ENCODE measurements at regions not wholly inside any gene's neighbourhood (a gene's known extent, or its start where the extent isn't known, plus 50 kb on each side); places are given as distances from the start of the nearest gene placed in this dataset.

DNA sequence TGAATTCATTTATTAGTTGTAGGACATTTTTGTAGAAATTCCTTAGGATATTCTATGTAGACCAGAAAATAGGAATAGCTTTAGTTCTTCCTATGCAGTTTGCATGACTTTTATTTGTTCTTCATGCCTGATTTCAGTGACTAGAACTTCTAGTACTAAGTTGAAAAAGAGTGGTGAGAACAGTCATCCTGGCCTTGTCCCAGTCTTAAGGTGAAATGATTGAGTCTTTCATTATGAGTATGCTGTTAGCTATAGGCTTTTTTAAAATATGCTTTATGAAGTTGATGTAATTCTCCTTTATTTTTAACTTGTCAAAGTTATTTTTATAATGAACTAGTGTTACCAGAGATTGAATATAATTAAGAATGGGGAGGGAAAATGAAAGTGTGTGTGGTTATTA, 690.1 kb upstream of the KLHL1 start:
- H3K4me3 ChIP-seq (ENCODE audit: low read depth, low read length): no peak overlapping the region
- in situ Hi-C loops (cut with HindIII; ENCODE audit: low sequenced_read_pairs): no loop called here
- DNase-seq (ENCODE audit: low read depth): no peak
- TF ChIP-seq, protein P1, sequence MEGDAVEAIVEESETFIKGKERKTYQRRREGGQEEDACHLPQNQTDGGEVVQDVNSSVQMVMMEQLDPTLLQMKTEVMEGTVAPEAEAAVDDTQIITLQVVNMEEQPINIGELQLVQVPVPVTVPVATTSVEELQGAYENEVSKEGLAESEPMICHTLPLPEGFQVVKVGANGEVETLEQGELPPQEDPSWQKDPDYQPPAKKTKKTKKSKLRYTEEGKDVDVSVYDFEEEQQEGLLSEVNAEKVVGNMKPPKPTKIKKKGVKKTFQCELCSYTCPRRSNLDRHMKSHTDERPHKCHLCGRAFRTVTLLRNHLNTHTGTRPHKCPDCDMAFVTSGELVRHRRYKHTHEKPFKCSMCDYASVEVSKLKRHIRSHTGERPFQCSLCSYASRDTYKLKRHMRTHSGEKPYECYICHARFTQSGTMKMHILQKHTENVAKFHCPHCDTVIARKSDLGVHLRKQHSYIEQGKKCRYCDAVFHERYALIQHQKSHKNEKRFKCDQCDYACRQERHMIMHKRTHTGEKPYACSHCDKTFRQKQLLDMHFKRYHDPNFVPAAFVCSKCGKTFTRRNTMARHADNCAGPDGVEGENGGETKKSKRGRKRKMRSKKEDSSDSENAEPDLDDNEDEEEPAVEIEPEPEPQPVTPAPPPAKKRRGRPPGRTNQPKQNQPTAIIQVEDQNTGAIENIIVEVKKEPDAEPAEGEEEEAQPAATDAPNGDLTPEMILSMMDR (IDR thresholded peaks at IDR 0.05; ENCODE audit: low read depth, low read length, missing control alignments): no peak

DNA sequence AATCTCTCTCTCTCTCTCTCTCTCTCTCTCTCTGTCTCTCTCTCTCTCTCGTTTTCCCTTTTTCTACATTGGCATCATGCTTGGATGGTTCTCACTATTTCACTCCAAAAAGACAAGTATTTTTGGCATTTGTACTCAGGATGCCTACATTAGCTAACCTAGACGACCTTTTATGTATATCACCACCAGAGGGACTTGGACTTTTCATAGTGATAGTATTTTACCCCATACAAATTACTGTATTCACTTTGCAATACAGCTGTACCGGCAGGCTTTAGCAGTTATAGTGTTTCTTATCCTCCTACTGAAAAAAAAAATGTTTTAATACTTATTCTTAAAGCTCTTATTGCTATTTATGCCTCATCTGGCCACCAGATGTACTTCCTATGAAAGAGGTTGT, 687.2 kb upstream of the KLHL1 start:
- no peak for DNase-seq (ENCODE audit: low read depth)
- H3K4me3 ChIP-seq (ENCODE audit: low read depth, low read length): no peak overlapping the region
- in situ Hi-C loops (cut with HindIII; ENCODE audit: low sequenced_read_pairs): no loop called here
- TF ChIP-seq, protein P1 (IDR thresholded peaks at IDR 0.05; ENCODE audit: low read depth, low read length, missing control alignments): no peak

DNA sequence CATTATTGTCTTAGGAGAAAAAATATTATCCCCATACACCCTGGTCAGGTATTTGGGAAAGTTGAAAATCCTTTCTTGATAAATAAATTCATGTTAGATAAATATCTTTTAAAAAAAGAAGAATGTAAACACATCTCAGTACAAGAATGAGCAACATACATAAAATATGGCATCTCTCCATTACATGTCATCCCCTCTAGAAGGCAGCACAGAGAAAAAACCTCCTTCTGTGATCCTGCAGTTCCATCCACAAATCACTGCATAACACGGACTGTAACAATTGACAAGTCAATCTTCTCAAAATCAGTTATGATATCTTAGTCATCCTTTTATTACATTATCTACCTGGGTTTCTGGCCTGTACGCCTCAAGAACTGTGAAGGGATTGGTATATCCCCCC, 683.9 kb upstream of the KLHL1 start:
- DNase-seq (ENCODE audit: low read depth): no peak
- no peak overlapping the region for H3K4me3 ChIP-seq (ENCODE audit: low read depth, low read length)
- in situ Hi-C loops (cut with HindIII; ENCODE audit: low sequenced_read_pairs): no loop called here
- TF ChIP-seq, protein P1 (IDR thresholded peaks at IDR 0.05; ENCODE audit: low read depth, low read length, missing control alignments): no peak

DNA sequence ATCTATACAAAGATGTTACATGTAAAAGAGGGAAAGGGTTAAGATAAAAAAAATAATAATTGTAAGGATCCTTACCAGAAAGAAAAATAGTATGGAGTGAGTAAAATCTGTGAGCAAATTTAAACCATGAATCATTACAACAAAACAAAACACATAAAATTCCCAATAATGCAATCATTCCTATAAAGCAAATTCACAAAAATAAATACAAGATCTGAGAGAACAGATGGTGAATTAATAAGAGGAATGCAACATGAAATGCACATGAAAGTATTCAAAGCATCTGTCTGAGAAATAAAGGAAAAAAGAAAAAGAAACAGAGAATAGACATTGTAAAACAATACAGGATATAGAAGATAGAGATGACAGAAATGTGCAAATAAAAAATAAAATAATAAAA, 681.5 kb upstream of the KLHL1 start:
- no peak overlapping the region for H3K4me3 ChIP-seq (ENCODE audit: low read depth, low read length)
- DNase-seq (ENCODE audit: low read depth): no peak
- in situ Hi-C loops (cut with HindIII; ENCODE audit: low sequenced_read_pairs): no loop called here
- TF ChIP-seq, protein P1 (IDR thresholded peaks at IDR 0.05; ENCODE audit: low read depth, low read length, missing control alignments): no peak

DNA sequence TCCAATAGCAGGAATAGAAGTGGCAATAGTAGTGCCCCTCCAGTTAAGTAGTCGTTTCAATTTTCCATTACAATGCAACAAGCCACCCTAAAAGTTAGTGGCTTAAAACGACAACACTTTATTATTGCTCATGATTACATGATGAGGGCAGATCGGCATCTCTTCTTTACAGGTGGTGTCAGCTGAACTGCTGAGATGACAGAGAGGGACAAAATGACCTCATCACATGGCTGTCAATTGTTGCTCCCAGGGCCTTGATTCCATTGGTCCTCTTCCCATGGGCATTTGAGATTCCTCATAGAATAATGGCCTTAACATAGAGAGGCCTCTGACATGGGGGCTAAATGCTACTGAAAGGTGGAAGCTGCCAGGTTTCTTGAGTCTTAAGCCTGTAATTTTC, 679.8 kb upstream of the KLHL1 start:
- H3K4me3 ChIP-seq (ENCODE audit: low read depth, low read length): no peak overlapping the region
- in situ Hi-C loops (cut with HindIII; ENCODE audit: low sequenced_read_pairs): no loop called here
- TF ChIP-seq, protein P1 (IDR thresholded peaks at IDR 0.05; ENCODE audit: low read depth, low read length, missing control alignments): no peak
- DNase-seq (ENCODE audit: low read depth): no peak

DNA sequence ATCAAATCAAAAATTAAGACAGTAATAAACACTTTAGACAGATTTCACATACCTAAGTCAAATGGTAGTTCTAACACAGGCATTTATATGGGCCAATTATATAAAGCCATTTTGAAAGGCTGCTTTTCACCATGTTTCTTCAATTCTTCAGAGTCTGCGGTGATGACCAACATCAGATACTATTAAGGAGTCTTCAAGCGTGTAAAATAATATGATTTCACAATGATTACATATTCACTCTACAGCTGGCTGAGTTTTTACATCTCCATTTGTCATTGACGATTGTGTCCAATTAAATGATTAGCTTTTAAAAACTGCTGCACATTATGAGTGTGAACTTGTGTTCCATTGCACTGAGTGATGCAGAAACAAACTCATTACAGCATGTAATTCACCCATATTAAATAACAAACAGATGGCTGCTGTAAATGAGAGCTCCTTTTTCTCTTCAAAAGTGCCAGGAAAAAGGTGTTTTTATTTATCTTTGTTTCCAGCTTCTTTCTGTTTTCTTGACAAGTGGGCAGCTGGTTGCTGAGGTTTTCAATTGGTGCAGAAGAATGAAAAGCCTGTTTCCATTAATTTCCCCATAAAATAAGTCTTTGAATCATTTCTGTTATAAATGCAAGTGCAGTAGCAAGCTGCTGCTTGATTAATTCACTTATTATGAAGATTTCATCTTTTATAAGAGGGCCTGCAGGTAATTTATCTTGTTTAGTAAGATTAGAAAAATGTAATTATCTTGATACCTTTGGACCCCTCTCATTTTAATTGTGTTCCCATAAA, 676.1 kb upstream of the KLHL1 start:
- in situ Hi-C loops (cut with HindIII; ENCODE audit: low sequenced_read_pairs): no loop called here
- no peak for DNase-seq (ENCODE audit: low read depth)

More for the DNA sequence above, 676.1 kb upstream of the KLHL1 start:
- H3K4me3 ChIP-seq (ENCODE audit: low read depth, low read length): no peak overlapping the region
- TF ChIP-seq, protein P1 (IDR thresholded peaks at IDR 0.05; ENCODE audit: low read depth, low read length, missing control alignments): no peak

All from astrocyte of the cerebellum (primary cell).